IgD-negative memory B cell (primary cell): ENCODE measurements at regions not wholly inside any gene's neighbourhood (a gene's known extent, or its start where the extent isn't known, plus 50 kb on each side); places are given as distances from the start of the nearest gene placed in this dataset.

Source experiments
- H3K27ac Mint-ChIP-seq, 3 donors: one replicate each; pipeline ENCODE4 v1.8.0; 2020 to 2022; ENCODE audit warnings: mild to moderate bottlenecking in 3 of 3, mixed read lengths in 3 of 3, moderate library complexity in 1 of 3
- H3K27me3 Mint-ChIP-seq: one replicate; pipeline ENCODE4 v1.8.0; 2021; ENCODE audit warnings: mixed read lengths
- H3K36me3 Mint-ChIP-seq: one replicate; pipeline ENCODE4 v1.8.0; 2020; ENCODE audit warnings: mild to moderate bottlenecking, mixed read lengths
- H3K4me1 Mint-ChIP-seq, 3 donors: one replicate each; pipeline ENCODE4 v1.8.0; 2020 to 2022; ENCODE audit warnings: mixed read lengths in 3 of 3, mild to moderate bottlenecking in 1 of 3
- H3K4me3 Mint-ChIP-seq, 4 donors: one replicate each; pipeline ENCODE4 v1.8.0; 2020 to 2022; ENCODE audit warnings: mild to moderate bottlenecking in 4 of 4, mixed read lengths in 4 of 4, moderate library complexity in 3 of 4
- H3K9me3 Mint-ChIP-seq, 3 donors: one replicate each; pipeline ENCODE4 v1.8.0; 2020 to 2021; ENCODE audit warnings: mixed read lengths in 3 of 3, mild to moderate bottlenecking in 1 of 3

- no peaks in the 10 kb centered on the region for H3K27me3 Mint-ChIP-seq
- H3K36me3 Mint-ChIP-seq, result no peaks in the 10 kb centered on the region
- H3K27ac Mint-ChIP-seq, result no peak overlapping the region
- H3K4me1 Mint-ChIP-seq, result peaks cover 0 to 3% (median 0%) of the 10 kb centered on the region in 3 donors
- H3K9me3 Mint-ChIP-seq, result peaks cover 0 to 17% (median 8%) of the 10 kb centered on the region in 3 donors
- H3K4me3 Mint-ChIP-seq, result no peak overlapping the region
These were observed 1020.0 kb upstream of the SLC10A2 start for GRCh38 chr13:104086210-104086609.

- H3K9me3 Mint-ChIP-seq, result peaks cover 0 to 17% (median 8%) of the 10 kb centered on the region in 3 donors
- H3K4me3 Mint-ChIP-seq, result no peak overlapping the region
- H3K36me3 Mint-ChIP-seq, result no peaks in the 10 kb centered on the region
- H3K27me3 Mint-ChIP-seq, result no peaks in the 10 kb centered on the region
- H3K27ac Mint-ChIP-seq, result no peak overlapping the region
- H3K4me1 Mint-ChIP-seq, result peaks cover 0 to 3% (median 0%) of the 10 kb centered on the region in 3 donors
These were observed 1019.4 kb upstream of the SLC10A2 start for GRCh38 chr13:104085611-104086010.

- H3K27ac Mint-ChIP-seq, result no peak overlapping the region
- H3K4me1 Mint-ChIP-seq, result no peaks in the 10 kb centered on the region
- H3K27me3 Mint-ChIP-seq, result no peaks in the 10 kb centered on the region
- no peak overlapping the region for H3K4me3 Mint-ChIP-seq
- H3K9me3 Mint-ChIP-seq, result peaks cover under 1 to 9% (median 3%) of the 10 kb centered on the region in 3 donors
- no peaks in the 10 kb centered on the region for H3K36me3 Mint-ChIP-seq
These were observed 1008.1 kb upstream of the SLC10A2 start for GRCh38 chr13:104074326-104074725.

GRCh38 chr13:104071806-104072205 is 1005.6 kb upstream of the SLC10A2 start:
- no peaks in the 10 kb centered on the region for H3K27me3 Mint-ChIP-seq
- no peaks in the 10 kb centered on the region for H3K4me1 Mint-ChIP-seq
- H3K27ac Mint-ChIP-seq, result no peak overlapping the region
- H3K36me3 Mint-ChIP-seq, result no peaks in the 10 kb centered on the region
- peaks cover 0 to 3% (median 3%) of the 10 kb centered on the region in 3 donors for H3K9me3 Mint-ChIP-seq
- H3K4me3 Mint-ChIP-seq, result no peak overlapping the region

GRCh38 chr13:104065328-104065727 is 999.1 kb upstream of the SLC10A2 start:
- no peaks in the 10 kb centered on the region for H3K27me3 Mint-ChIP-seq
- no peak overlapping the region for H3K27ac Mint-ChIP-seq
- peaks cover 0 to 8% (median 2%) of the 10 kb centered on the region in 3 donors for H3K9me3 Mint-ChIP-seq
- no peaks in the 10 kb centered on the region for H3K4me1 Mint-ChIP-seq
- no peaks in the 10 kb centered on the region for H3K36me3 Mint-ChIP-seq
- no peak overlapping the region for H3K4me3 Mint-ChIP-seq

- no peak overlapping the region for H3K4me3 Mint-ChIP-seq
- no peak overlapping the region for H3K27ac Mint-ChIP-seq
- no peaks in the 10 kb centered on the region for H3K4me1 Mint-ChIP-seq
- peaks cover 4 to 8% (median 5%) of the 10 kb centered on the region in 3 donors for H3K9me3 Mint-ChIP-seq
- no peaks in the 10 kb centered on the region for H3K27me3 Mint-ChIP-seq
- no peaks in the 10 kb centered on the region for H3K36me3 Mint-ChIP-seq
These were observed 991.6 kb upstream of the SLC10A2 start for GRCh38 chr13:104057861-104058260.

GRCh38 chr13:104045907-104046306 is 979.7 kb upstream of the SLC10A2 start:
- H3K27ac Mint-ChIP-seq, result no peak overlapping the region
- no peak overlapping the region for H3K4me3 Mint-ChIP-seq
- no peaks in the 10 kb centered on the region for H3K27me3 Mint-ChIP-seq
- no peaks in the 10 kb centered on the region for H3K4me1 Mint-ChIP-seq
- H3K9me3 Mint-ChIP-seq, result peaks cover 0 to 6% (median 0%) of the 10 kb centered on the region in 3 donors
- no peaks in the 10 kb centered on the region for H3K36me3 Mint-ChIP-seq

- Mint-ChIP-seq H3K27ac (no peak overlapping the region), H3K4me3 (no peak overlapping the region), H3K4me1 (no peaks in the 10 kb centered on the region)
These were observed 977.0 kb upstream of the SLC10A2 start for GRCh38 chr13:104043184-104043583.

GRCh38 chr13:104034891-104035290 is 968.7 kb upstream of the SLC10A2 start:
- no peaks in the 10 kb centered on the region for H3K27me3 Mint-ChIP-seq
- H3K4me3 Mint-ChIP-seq, result no peak overlapping the region
- H3K27ac Mint-ChIP-seq, result no peak overlapping the region
- no peaks in the 10 kb centered on the region for H3K4me1 Mint-ChIP-seq
- peaks cover 3% of the 10 kb centered on the region for H3K36me3 Mint-ChIP-seq
- H3K9me3 Mint-ChIP-seq, result peaks cover 0 to 3% (median under 1%) of the 10 kb centered on the region in 3 donors

More at GRCh38 chr13:104043184-104043583, 977.0 kb upstream of the SLC10A2 start:
- Mint-ChIP-seq H3K27me3 (no peaks in the 10 kb centered on the region), H3K36me3 (peaks cover 3% of the 10 kb centered on the region), H3K9me3 (peaks cover 0 to 6% (median 2%) of the 10 kb centered on the region in 3 donors)

- H3K36me3 Mint-ChIP-seq, result no peaks in the 10 kb centered on the region
- H3K27me3 Mint-ChIP-seq, result no peaks in the 10 kb centered on the region
- H3K9me3 Mint-ChIP-seq, result peaks cover 0 to 1% (median 0%) of the 10 kb centered on the region in 3 donors
- H3K4me3 Mint-ChIP-seq, result no peak overlapping the region
- no peak overlapping the region for H3K27ac Mint-ChIP-seq
- H3K4me1 Mint-ChIP-seq, result no peaks in the 10 kb centered on the region
These were observed 959.1 kb upstream of the SLC10A2 start for GRCh38 chr13:104025303-104025702.

- Mint-ChIP-seq H3K4me3 (no peak overlapping the region), H3K27me3 (no peaks in the 10 kb centered on the region), H3K27ac (no peak overlapping the region), H3K36me3 (no peaks in the 10 kb centered on the region), H3K4me1 (no peaks in the 10 kb centered on the region), H3K9me3 (peaks cover 0 to 1% (median 0%) of the 10 kb centered on the region in 3 donors)
These were observed 958.4 kb upstream of the SLC10A2 start for GRCh38 chr13:104024416-104025170.

- H3K4me3 Mint-ChIP-seq, result no peak overlapping the region
- H3K27me3 Mint-ChIP-seq, result no peaks in the 10 kb centered on the region
- no peaks in the 10 kb centered on the region for H3K4me1 Mint-ChIP-seq
- no peak overlapping the region for H3K27ac Mint-ChIP-seq
- H3K36me3 Mint-ChIP-seq, result no peaks in the 10 kb centered on the region
- no peaks in the 10 kb centered on the region for H3K9me3 Mint-ChIP-seq
These were observed 955.7 kb upstream of the SLC10A2 start for GRCh38 chr13:104021806-104022397.

- H3K9me3 Mint-ChIP-seq, result no peaks in the 10 kb centered on the region
- no peaks in the 10 kb centered on the region for H3K4me1 Mint-ChIP-seq
- H3K27me3 Mint-ChIP-seq, result no peaks in the 10 kb centered on the region
- H3K36me3 Mint-ChIP-seq, result no peaks in the 10 kb centered on the region
- no peak overlapping the region for H3K4me3 Mint-ChIP-seq
- H3K27ac Mint-ChIP-seq, result no peak overlapping the region
These were observed 951.1 kb upstream of the SLC10A2 start for GRCh38 chr13:104017317-104017716.

GRCh38 chr13:104015646-104016396 is 949.6 kb upstream of the SLC10A2 start:
- Mint-ChIP-seq H3K4me3 (no peak overlapping the region), H3K27ac (no peak overlapping the region), H3K27me3 (no peaks in the 10 kb centered on the region), H3K4me1 (no peaks in the 10 kb centered on the region), H3K36me3 (no peaks in the 10 kb centered on the region), H3K9me3 (no peaks in the 10 kb centered on the region)
